IMR-90 (cell line): ENCODE measurements at regions not wholly inside any gene's neighbourhood (a gene's known extent, or its start where the extent isn't known, plus 50 kb on each side); places are given as distances from the start of the nearest gene placed in this dataset.

ENCODE experiments used
- CEBPB ChIP-seq: IDR thresholded peaks from 2 replicates; pipeline ENCODE4 v1.6.1; 2012; ENCODE audit warnings: low read depth, low read length, improper control_type of control experiment
- MXI1 ChIP-seq: IDR thresholded peaks from 2 replicates; pipeline ENCODE4 v1.6.1; 2012; ENCODE audit warnings: low read depth, mild to moderate bottlenecking, low read length, moderate library complexity, borderline replicate concordance
- TF ChIP-seq, protein P1 (sequence below): conservative IDR thresholded peaks from 2 replicates; pipeline ENCODE4 v1.5.1; 2012; ENCODE audit warnings: mild to moderate bottlenecking, low read depth, low read length, improper control_type of control experiment

DNA sequence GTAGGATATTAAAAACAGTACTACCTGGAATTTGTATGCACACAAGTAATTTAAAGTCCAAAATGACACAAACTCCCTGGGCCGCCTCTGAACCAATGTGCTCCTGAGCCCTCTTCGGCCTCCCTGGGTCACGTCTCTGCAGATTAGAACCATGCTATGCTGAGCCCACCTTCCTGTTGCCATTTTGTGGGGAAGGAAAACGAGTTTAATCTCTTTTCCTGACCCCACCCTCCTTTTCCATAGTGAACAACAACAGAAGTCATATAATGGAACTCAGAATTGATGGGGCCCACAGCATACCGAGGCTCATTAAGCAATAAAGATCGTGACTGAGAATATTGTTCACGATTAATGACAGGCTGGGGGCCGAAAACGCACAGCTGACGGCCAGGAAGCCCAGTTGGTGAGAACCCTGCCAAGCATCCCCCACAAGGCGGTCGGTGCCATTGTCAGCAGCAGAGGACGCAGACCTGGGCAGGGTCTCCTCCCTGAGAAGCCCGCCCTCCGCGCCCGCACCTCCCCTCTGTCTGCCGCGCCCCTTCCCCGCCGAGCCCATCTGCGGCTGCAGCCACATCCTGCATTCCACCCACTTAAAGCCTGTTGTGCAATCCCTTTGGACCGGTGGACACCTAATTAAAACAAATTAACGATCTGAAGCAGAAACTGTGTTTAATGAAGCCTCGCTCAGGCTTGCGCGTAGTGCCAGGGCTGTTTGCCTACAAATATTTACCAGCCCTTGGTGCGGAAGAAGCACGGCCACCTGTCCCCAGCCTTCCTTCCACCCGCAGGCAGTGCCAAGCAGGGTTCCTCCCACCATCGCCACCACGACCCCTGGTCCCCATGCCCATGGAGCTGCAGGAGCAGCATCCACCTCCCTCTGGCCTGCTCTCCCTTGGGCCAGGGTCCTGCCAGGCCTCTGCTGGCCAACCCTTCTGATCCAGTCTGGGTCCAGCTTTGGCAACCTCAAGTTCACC lies 68.1 kb downstream of the DLL1 start (continued):
- TF ChIP-seq, protein P1, sequence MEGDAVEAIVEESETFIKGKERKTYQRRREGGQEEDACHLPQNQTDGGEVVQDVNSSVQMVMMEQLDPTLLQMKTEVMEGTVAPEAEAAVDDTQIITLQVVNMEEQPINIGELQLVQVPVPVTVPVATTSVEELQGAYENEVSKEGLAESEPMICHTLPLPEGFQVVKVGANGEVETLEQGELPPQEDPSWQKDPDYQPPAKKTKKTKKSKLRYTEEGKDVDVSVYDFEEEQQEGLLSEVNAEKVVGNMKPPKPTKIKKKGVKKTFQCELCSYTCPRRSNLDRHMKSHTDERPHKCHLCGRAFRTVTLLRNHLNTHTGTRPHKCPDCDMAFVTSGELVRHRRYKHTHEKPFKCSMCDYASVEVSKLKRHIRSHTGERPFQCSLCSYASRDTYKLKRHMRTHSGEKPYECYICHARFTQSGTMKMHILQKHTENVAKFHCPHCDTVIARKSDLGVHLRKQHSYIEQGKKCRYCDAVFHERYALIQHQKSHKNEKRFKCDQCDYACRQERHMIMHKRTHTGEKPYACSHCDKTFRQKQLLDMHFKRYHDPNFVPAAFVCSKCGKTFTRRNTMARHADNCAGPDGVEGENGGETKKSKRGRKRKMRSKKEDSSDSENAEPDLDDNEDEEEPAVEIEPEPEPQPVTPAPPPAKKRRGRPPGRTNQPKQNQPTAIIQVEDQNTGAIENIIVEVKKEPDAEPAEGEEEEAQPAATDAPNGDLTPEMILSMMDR: no peak
- TF ChIP-seq MXI1: no peak
- TF ChIP-seq CEBPB: no peak
